A673 (cell line): ENCODE measurements at regions not wholly inside any gene's neighbourhood (a gene's known extent, or its start where the extent isn't known, plus 50 kb on each side); places are given as distances from the start of the nearest gene placed in this dataset.

Experiments
- CTCF ChIP-seq: fragments of 300-800, 200-600 bp; sonication (generic); conservative IDR thresholded peaks from 2 replicates; pipeline ENCODE4 v1.5.1; 2017; ENCODE audit warnings: low read depth, mild to moderate bottlenecking, antibody characterized with exemption, low read length, moderate library complexity, mixed read lengths
- EZH2 ChIP-seq: fragments of 200-600 bp; sonication (generic); IDR thresholded peaks from 2 replicates; pipeline ENCODE4 v1.6.1; 2017; ENCODE audit warnings: borderline replicate concordance, low read depth, mild to moderate bottlenecking, mixed read lengths, antibody characterized with exemption, low read length; ENCODE audit not compliant: poor library complexity, severe bottlenecking

DNA sequence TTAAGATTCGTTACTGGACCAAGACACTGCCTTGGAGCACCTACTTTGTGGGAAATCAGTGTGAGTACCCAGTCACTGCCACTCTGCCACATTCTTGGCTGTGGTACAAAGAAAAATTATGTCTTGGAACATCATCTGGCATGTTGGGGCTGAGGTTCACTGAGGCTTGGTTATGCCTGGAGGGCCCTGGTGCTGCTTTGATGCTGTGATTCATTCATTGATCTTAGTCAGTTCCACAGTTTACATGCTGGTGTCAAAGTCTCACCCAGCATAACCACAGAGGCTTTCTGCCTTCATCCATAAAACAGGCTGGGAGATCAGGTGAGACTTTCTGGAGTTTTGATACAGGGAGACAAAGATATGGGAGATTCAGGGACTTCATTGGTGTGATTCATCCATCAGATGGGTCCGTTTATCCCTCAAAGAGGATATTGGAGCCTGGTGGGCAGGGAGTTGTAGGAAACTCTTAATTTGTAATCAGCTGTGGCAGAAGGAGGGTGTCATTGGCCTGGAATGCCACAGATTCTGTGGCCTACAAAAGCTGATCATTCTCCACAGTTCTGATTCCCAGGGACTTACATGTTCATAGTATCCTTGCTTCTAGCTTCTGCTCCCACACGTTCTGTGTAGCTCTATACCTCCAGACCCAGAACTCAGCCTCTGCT lies 322.5 kb downstream of the PMP22 start:
- TF ChIP-seq CTCF = no peak
- TF ChIP-seq EZH2 = no peak
